ENCODE measurements at regions not wholly inside any gene's neighbourhood (a gene's known extent, or its start where the extent isn't known, plus 50 kb on each side); places are given as distances from the start of the nearest gene placed in this dataset.

DNA sequence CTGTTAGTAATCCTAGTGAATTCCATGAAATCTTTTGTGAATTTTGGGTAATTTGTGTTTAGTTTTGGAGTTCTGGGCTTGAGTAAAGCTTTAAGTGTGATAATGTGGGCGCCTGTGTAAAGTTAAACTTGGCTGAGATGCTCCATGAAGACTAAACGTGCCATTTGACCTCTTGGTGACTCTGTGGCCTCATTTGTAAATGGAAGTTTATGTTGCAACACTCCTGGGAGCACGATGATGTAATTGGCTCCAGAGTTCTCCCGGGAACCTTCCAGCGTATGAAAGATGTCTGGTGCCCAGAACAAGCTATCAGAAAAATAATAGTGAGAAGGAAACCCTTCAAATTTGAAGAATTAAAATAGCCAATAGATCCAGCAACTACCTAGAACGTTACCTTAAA, 981.2 kb downstream of the TLE4 start:
- in situ Hi-C loops (cut with HindIII; ENCODE audit: low pct_unique_long_range_greater_than_20kb, low sequenced_read_pairs) = no loop called here
- POLR2A ChIA-PET = no interaction called here
- BruUV-seq (replicated peaks) = no TSS peak

DNA sequence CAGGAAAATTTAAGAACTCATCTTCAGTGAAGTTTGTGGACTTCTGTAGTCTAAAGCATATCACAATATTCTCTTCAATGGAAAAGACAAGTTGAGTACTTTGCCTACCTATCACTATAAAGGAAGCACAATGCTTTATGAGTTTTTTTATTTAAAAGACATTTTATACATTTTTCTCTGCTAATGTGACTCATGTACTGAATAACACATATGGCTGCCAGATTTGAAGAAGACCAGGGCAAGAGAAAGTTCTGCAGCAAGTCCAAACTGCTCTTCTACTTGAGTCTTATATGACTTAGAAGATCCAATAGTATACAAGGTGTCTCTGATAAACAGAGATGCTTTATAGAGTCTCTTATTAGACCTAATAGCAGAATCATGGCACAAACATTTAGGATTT, 978.4 kb downstream of the TLE4 start:
- TF ChIP-seq, protein P1, sequence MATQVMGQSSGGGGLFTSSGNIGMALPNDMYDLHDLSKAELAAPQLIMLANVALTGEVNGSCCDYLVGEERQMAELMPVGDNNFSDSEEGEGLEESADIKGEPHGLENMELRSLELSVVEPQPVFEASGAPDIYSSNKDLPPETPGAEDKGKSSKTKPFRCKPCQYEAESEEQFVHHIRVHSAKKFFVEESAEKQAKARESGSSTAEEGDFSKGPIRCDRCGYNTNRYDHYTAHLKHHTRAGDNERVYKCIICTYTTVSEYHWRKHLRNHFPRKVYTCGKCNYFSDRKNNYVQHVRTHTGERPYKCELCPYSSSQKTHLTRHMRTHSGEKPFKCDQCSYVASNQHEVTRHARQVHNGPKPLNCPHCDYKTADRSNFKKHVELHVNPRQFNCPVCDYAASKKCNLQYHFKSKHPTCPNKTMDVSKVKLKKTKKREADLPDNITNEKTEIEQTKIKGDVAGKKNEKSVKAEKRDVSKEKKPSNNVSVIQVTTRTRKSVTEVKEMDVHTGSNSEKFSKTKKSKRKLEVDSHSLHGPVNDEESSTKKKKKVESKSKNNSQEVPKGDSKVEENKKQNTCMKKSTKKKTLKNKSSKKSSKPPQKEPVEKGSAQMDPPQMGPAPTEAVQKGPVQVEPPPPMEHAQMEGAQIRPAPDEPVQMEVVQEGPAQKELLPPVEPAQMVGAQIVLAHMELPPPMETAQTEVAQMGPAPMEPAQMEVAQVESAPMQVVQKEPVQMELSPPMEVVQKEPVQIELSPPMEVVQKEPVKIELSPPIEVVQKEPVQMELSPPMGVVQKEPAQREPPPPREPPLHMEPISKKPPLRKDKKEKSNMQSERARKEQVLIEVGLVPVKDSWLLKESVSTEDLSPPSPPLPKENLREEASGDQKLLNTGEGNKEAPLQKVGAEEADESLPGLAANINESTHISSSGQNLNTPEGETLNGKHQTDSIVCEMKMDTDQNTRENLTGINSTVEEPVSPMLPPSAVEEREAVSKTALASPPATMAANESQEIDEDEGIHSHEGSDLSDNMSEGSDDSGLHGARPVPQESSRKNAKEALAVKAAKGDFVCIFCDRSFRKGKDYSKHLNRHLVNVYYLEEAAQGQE (IDR thresholded peaks at IDR 0.05; ENCODE audit: insufficient read depth in 1 of 2, low read depth in 2 of 2, low read length in 1 of 2) = no peak
- TF ChIP-seq POLR2AphosphoS5 (IDR thresholded peaks at IDR 0.05; ENCODE audit: low read depth, low read length) (no peak), TCF7L2 (IDR thresholded peaks at IDR 0.05; ENCODE audit: low read depth, low read length) (no peak), SIN3A (IDR thresholded peaks at IDR 0.05; ENCODE audit: borderline replicate concordance, insufficient read depth, low read depth, low read length) (no peak)
- TF ChIP-seq, protein P2, sequence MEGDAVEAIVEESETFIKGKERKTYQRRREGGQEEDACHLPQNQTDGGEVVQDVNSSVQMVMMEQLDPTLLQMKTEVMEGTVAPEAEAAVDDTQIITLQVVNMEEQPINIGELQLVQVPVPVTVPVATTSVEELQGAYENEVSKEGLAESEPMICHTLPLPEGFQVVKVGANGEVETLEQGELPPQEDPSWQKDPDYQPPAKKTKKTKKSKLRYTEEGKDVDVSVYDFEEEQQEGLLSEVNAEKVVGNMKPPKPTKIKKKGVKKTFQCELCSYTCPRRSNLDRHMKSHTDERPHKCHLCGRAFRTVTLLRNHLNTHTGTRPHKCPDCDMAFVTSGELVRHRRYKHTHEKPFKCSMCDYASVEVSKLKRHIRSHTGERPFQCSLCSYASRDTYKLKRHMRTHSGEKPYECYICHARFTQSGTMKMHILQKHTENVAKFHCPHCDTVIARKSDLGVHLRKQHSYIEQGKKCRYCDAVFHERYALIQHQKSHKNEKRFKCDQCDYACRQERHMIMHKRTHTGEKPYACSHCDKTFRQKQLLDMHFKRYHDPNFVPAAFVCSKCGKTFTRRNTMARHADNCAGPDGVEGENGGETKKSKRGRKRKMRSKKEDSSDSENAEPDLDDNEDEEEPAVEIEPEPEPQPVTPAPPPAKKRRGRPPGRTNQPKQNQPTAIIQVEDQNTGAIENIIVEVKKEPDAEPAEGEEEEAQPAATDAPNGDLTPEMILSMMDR (IDR thresholded peaks at IDR 0.05) = no peak
- CTCF ChIA-PET = no interaction called here
- no peak overlapping the region for H3K4me3 ChIP-seq (ENCODE audit: low read depth in 2 of 2, low read length in 2 of 2)
- H3K27me3 ChIP-seq (ENCODE audit: control insufficient read depth, insufficient read depth, low read length) = no peaks in the 10 kb centered on the region
- no peak overlapping the region for H3K27ac ChIP-seq (ENCODE audit: low read length)
- no peaks in the 10 kb centered on the region for H3K4me1 ChIP-seq (ENCODE audit: control insufficient read depth, insufficient read depth, low read length)
- ATAC-seq = no peak
- BruUV-seq (replicated peaks) = no TSS peak
- no peaks in the 10 kb centered on the region for H3K36me3 ChIP-seq (ENCODE audit: control insufficient read depth, insufficient read depth, low read length)
- DNase-seq (ENCODE audit: low read depth, low spot score) = no peak
- intact Hi-C loops (cut with micrococcal nuclease; ENCODE audit: unreplicated experiment) (no loop called here), in situ Hi-C loops (cut with HindIII; ENCODE audit: low pct_unique_long_range_greater_than_20kb, low sequenced_read_pairs) (no loop called here)
- no peaks in the 10 kb centered on the region for H3K9me3 ChIP-seq (ENCODE audit: control insufficient read depth, insufficient read depth, low read depth, low read length)
- POLR2A ChIA-PET = no interaction called here

More for the DNA sequence above, 981.2 kb downstream of the TLE4 start:
- H3K4me3 ChIP-seq (ENCODE audit: low read depth in 2 of 2, low read length in 2 of 2) = no peak overlapping the region
- H3K4me1 ChIP-seq (ENCODE audit: control insufficient read depth, insufficient read depth, low read length) = no peaks in the 10 kb centered on the region
- CTCF ChIA-PET = no interaction called here
- H3K27me3 ChIP-seq (ENCODE audit: control insufficient read depth, insufficient read depth, low read length) = no peaks in the 10 kb centered on the region
- H3K36me3 ChIP-seq (ENCODE audit: control insufficient read depth, insufficient read depth, low read length) = no peaks in the 10 kb centered on the region
- DNase-seq (ENCODE audit: low read depth, low spot score) = no peak
- ATAC-seq = no peak
- no peaks in the 10 kb centered on the region for H3K9me3 ChIP-seq (ENCODE audit: control insufficient read depth, insufficient read depth, low read depth, low read length)
- H3K27ac ChIP-seq (ENCODE audit: low read length) = no peak overlapping the region
- intact Hi-C loops (cut with micrococcal nuclease; ENCODE audit: unreplicated experiment) = no loop called here
- TF ChIP-seq SIN3A (IDR thresholded peaks at IDR 0.05; ENCODE audit: borderline replicate concordance, insufficient read depth, low read depth, low read length) (no peak), POLR2AphosphoS5 (IDR thresholded peaks at IDR 0.05; ENCODE audit: low read depth, low read length) (no peak), TCF7L2 (IDR thresholded peaks at IDR 0.05; ENCODE audit: low read depth, low read length) (no peak)
- TF ChIP-seq, protein P1 (IDR thresholded peaks at IDR 0.05; ENCODE audit: insufficient read depth in 1 of 2, low read depth in 2 of 2, low read length in 1 of 2) = no peak
- TF ChIP-seq, protein P2 (IDR thresholded peaks at IDR 0.05) = no peak

Measured in Panc1 (cell line).